ENCODE measurements at regions not wholly inside any gene's neighbourhood (a gene's known extent, or its start where the extent isn't known, plus 50 kb on each side); places are given as distances from the start of the nearest gene placed in this dataset.

DNA sequence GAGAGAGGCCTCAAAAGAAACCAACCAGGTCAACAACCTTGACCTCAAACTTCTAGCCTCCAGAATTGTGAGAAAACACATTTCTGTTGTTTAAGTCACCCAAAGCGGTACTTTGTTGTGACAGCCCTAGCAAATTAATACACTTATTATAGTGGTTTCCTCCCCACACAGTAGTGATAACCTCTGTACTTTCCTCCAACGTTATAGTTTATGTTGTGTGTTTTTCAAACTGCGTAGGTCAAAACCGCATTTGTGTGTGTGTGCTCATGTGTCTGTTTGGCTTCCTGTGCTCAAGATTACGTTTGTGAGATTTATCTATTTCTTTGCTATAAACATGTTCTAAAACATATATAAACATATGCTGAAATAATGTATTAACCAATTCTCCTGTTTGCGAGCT, 667.8 kb upstream of the USP24 start:
- Histone ChIP-seq H3K79me2 (ENCODE audit: insufficient read depth, low read length) (no peaks in the 10 kb centered on the region), H2AFZ (ENCODE audit: low read length) (no peak overlapping the region), H3K4me3 (ENCODE audit: low read depth, low read length, poor library complexity, severe bottlenecking) (no peak overlapping the region), H3K4me1 (ENCODE audit: insufficient read depth, low read length, severe bottlenecking) (no peaks in the 10 kb centered on the region), H3K36me3 (ENCODE audit: insufficient read depth, low read length) (no peaks in the 10 kb centered on the region), H3K9me3 (ENCODE audit: low read length) (no peaks in the 10 kb centered on the region), H3K27me3 (ENCODE audit: insufficient read depth, low read length) (no peaks in the 10 kb centered on the region), H4K20me1 (ENCODE audit: insufficient read depth, low read length) (no peaks in the 10 kb centered on the region), H3K9ac (ENCODE audit: low read length) (no peak overlapping the region), H3K4me2 (ENCODE audit: low read length) (no peak overlapping the region), H3K9me2 (ENCODE audit: low read depth, low read length) (no peaks in the 10 kb centered on the region), H3K27ac (ENCODE audit: low read depth, low read length, poor library complexity, severe bottlenecking) (no peak overlapping the region), H3F3A (ENCODE audit: insufficient read depth, low read length) (no peaks in the 10 kb centered on the region)
- TF ChIP-seq, protein P1, sequence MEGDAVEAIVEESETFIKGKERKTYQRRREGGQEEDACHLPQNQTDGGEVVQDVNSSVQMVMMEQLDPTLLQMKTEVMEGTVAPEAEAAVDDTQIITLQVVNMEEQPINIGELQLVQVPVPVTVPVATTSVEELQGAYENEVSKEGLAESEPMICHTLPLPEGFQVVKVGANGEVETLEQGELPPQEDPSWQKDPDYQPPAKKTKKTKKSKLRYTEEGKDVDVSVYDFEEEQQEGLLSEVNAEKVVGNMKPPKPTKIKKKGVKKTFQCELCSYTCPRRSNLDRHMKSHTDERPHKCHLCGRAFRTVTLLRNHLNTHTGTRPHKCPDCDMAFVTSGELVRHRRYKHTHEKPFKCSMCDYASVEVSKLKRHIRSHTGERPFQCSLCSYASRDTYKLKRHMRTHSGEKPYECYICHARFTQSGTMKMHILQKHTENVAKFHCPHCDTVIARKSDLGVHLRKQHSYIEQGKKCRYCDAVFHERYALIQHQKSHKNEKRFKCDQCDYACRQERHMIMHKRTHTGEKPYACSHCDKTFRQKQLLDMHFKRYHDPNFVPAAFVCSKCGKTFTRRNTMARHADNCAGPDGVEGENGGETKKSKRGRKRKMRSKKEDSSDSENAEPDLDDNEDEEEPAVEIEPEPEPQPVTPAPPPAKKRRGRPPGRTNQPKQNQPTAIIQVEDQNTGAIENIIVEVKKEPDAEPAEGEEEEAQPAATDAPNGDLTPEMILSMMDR (IDR thresholded peaks at IDR 0.05; ENCODE audit: low read length): no peak
- no peak for TF ChIP-seq EZH2 (IDR thresholded peaks at IDR 0.05; ENCODE audit: borderline replicate concordance, low read length)

DNA sequence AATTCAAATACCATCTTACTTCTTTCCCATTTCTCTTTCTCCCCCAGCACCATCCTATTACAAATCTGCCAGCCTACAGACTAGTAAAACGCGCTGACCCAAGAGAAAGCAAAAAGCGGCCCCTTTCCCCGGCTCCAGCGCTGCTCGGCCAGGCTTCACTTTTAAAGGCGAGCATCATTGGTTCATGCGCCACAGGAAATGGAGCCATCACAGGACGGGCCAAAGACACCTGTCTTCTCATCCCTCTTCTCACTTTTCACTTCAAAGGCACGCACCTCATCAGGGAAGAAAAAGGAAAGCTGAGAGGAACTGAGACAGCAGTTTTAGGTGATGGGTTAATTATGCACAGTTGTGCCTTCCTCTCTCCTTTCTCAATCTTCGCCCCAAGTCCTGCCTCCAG, 664.2 kb upstream of the USP24 start:
- Histone ChIP-seq H3K27me3 (ENCODE audit: insufficient read depth, low read length) (no peaks in the 10 kb centered on the region), H3K4me3 (ENCODE audit: low read depth, low read length, poor library complexity, severe bottlenecking) (no peak overlapping the region), H3K79me2 (ENCODE audit: insufficient read depth, low read length) (no peaks in the 10 kb centered on the region), H3K4me1 (ENCODE audit: insufficient read depth, low read length, severe bottlenecking) (no peaks in the 10 kb centered on the region), H3K27ac (ENCODE audit: low read depth, low read length, poor library complexity, severe bottlenecking) (no peak overlapping the region), H3F3A (ENCODE audit: insufficient read depth, low read length) (no peaks in the 10 kb centered on the region), H3K36me3 (ENCODE audit: insufficient read depth, low read length) (no peaks in the 10 kb centered on the region), H3K4me2 (ENCODE audit: low read length) (no peak overlapping the region), H3K9me3 (ENCODE audit: low read length) (no peaks in the 10 kb centered on the region), H4K20me1 (ENCODE audit: insufficient read depth, low read length) (no peaks in the 10 kb centered on the region), H2AFZ (ENCODE audit: low read length) (no peak overlapping the region), H3K9ac (ENCODE audit: low read length) (no peak overlapping the region), H3K9me2 (ENCODE audit: low read depth, low read length) (no peaks in the 10 kb centered on the region)
- no peak for TF ChIP-seq EZH2 (IDR thresholded peaks at IDR 0.05; ENCODE audit: borderline replicate concordance, low read length)
- TF ChIP-seq, protein P1 (IDR thresholded peaks at IDR 0.05; ENCODE audit: low read length): no peak

DNA sequence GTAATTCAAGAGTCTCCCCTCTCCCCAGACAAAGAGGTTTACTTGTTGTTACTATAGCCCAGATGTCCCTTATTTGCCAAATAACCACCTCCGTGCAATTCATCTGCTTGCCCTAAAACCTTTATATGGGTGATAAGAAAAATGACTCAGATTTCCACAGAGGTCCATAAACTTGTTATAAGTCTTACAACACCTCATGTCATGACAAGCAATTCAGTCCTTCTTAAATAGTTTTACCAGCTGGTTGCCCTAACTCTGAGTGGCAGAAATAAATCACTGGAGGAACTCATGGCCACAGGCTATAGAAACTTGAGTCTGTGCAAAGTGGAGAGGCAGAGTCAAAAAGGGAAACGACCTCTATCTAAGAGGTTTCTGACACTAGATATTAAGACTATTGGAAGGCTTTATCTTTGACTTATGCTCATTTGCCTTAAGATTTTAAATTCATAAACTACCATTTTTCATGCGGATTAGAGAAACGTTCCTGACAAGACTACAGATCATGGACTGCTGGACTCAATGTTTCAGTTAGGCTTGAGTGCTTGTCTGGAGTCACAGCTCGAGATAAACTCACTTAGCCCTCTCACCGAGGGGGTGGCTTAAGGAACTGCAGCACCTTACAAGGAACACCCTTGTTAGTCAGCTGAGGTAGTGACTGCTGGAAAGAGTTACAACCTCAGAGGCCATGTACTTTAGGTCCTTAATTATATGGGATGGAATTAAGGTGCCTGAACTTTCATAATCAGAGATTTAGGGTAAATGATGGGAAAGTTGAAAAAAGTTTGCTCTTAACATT, 662.5 kb upstream of the USP24 start:
- H3K4me2 ChIP-seq (ENCODE audit: low read length): no peak overlapping the region
- no peak overlapping the region for H3K9ac ChIP-seq (ENCODE audit: low read length)
- no peaks in the 10 kb centered on the region for H3K79me2 ChIP-seq (ENCODE audit: insufficient read depth, low read length)
- no peak for TF ChIP-seq EZH2 (IDR thresholded peaks at IDR 0.05; ENCODE audit: borderline replicate concordance, low read length)
- TF ChIP-seq, protein P1 (IDR thresholded peaks at IDR 0.05; ENCODE audit: low read length): no peak
- no peak overlapping the region for H3K4me3 ChIP-seq (ENCODE audit: low read depth, low read length, poor library complexity, severe bottlenecking)
- no peaks in the 10 kb centered on the region for H3K36me3 ChIP-seq (ENCODE audit: insufficient read depth, low read length)
- H3F3A ChIP-seq (ENCODE audit: insufficient read depth, low read length): no peaks in the 10 kb centered on the region
- H3K4me1 ChIP-seq (ENCODE audit: insufficient read depth, low read length, severe bottlenecking): no peaks in the 10 kb centered on the region
- H2AFZ ChIP-seq (ENCODE audit: low read length): no peak overlapping the region
- H3K9me3 ChIP-seq (ENCODE audit: low read length): no peaks in the 10 kb centered on the region
- H3K27ac ChIP-seq (ENCODE audit: low read depth, low read length, poor library complexity, severe bottlenecking): no peak overlapping the region
- H3K27me3 ChIP-seq (ENCODE audit: insufficient read depth, low read length): no peaks in the 10 kb centered on the region
- H3K9me2 ChIP-seq (ENCODE audit: low read depth, low read length): no peaks in the 10 kb centered on the region
- H4K20me1 ChIP-seq (ENCODE audit: insufficient read depth, low read length): no peaks in the 10 kb centered on the region
